ENCODE measurements at regions not wholly inside any gene's neighbourhood (a gene's known extent, or its start where the extent isn't known, plus 50 kb on each side); places are given as distances from the start of the nearest gene placed in this dataset.
"Not testable (repeated sequence)": the region's sequence is repeated elsewhere in the genome, so short reads cannot be mapped to it uniquely, and the experiment has no call there.

GRCh38 chr2:91839904-91840868 lies 3031.0 kb upstream of the TEKT4 start:
- DNase-seq, result no peak
- no peak for ATAC-seq

DNA sequence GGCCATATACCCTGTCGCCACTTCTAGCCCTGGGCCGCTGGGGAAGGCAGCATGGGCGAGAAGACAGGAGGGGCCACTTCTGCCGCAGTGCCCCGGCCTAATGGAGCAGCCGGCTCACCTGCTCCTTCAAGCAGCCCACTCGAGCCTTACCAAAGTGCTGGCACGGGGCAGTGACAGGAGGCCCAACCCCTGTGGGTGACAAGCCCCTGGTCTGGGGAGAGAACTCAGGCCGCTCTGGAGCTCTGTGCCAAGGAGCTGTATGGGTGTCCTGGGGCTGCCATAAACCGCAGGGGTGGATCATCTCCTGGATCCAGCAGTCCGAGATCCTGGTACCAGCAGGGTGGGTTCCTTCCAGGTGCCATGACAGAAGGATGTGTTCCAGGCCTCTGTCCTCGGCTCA lies 3029.0 kb upstream of the TEKT4 start:
- not testable (repeated sequence) for ATAC-seq, DNase-seq

DNA sequence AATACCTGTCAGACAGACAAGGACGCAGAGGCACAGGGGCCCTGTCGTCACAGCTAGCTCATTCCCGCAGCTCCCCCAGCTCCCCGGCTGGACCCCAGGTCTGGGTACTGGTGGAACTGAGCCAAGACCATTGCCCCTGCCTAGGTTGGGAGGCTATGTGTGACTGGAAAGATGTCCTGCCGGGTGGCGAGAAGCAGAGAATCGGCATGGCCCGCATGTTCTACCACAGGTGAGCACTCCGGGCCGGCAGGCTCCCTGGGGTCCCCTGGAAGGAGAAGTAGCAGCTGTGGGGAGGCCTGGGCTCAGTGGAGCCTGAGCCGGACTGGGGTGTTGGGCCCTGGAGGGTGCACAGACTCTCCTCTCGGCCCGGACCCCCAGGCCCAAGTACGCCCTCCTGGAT lies 3028.3 kb upstream of the TEKT4 start:
- DNase-seq, ATAC-seq: not testable (repeated sequence)

GRCh38 chr2:91843723-91844450 lies 3027.3 kb upstream of the TEKT4 start:
- not testable (repeated sequence) for DNase-seq, ATAC-seq

DNA sequence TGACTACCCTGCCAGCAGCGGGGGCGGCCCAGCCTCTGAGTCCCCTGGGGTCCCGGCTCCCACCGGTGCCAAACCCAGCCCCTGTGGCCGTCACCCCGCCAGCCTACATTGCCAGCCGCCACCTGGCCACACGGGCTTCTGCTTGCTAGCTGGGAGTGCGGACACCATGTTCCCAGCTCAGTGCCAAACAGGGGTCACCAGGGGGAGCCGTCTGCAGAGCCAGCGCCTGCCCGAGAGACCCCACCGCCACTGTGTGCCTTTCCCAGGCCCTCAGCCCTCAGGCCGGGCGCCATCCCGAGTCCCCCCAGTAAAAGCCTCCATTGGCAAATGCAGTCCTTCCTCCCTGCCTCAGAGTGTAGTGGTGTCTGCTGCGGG lies 3026.8 kb upstream of the TEKT4 start:
- ATAC-seq, DNase-seq: not testable (repeated sequence)

DNA sequence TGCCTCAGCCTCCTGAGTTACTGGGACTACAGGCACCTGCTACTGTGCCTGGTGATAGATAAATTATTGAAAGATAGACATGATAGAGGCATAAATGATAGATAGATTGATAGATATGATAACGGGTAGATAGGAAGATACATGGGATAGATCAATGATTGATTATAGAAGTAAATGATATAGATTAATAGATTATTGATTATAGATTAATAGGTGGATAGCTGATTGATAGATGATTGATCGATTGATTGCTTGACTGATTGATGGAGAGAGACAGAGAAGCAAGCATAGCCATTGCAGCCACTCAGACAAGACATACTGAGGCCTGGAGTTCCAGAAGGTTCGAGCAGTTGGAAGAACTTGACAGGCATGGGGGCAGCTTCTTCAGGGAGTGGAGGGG lies 3024.8 kb upstream of the TEKT4 start:
- DNase-seq, ATAC-seq: not testable (repeated sequence)

- DNase-seq, ATAC-seq: not testable (repeated sequence)
Observed at GRCh38 chr2:91851689-91852420, 3019.4 kb upstream of the TEKT4 start.

DNA sequence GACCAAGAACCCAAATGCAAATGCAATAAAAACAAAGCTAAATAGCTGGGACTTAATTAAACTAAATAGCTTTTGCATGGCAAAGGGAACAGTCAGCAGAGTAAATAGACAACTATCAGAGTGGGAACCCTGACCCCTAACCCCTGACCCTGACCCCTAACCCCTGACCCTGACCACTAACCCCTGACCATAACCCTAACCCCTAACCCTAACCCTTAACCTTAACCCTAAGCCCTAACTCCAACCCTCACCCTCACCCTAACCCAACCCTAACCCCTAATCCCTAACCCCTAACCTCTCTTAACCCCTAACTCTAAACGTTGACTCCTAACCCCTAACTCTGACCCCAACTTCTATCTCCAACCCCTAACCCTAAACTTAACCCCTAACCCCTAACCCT lies 3014.3 kb upstream of the TEKT4 start:
- not testable (repeated sequence) for DNase-seq, ATAC-seq

DNA sequence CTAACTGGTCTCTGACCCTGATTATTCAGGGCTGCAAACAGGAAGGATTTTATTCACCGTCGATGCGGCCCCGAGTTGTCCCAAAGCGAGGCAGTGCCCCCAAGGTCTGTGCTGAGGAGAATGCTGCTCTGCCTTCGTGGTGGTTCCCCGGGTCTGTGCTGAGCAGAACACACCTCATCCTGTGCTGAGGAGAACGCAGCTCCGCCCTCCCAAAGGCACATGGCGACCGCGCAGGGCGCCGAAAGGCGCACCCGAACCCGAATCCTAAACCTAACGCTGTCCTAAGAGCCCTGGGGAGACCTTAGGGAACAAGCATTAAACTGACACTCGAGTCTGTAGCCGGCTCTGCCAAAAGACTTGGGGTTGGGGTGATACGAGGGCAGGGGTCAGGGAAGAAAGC lies 3013.5 kb upstream of the TEKT4 start:
- not testable (repeated sequence) for ATAC-seq

DNA sequence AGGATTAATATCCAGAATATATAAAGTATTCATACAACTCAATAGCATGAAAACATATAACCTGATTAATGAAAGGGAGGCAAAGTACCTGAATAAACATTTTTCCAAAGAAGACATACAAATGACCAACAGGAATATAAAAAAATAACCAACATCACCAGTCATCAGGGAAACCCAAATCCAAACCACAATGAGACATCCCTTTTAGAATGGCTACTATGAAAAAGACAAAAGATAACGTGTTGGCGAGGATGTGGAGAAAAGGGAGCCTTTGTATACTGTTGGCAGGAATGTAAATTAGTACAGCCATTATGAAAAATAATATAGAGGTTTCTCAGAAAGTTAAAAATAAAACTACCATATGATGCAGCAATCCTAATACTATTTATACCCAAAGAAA lies 2999.5 kb upstream of the TEKT4 start:
- ATAC-seq, DNase-seq: not testable (repeated sequence)

More for the DNA sequence above, 3013.5 kb upstream of the TEKT4 start:
- not testable (repeated sequence) for DNase-seq

DNA sequence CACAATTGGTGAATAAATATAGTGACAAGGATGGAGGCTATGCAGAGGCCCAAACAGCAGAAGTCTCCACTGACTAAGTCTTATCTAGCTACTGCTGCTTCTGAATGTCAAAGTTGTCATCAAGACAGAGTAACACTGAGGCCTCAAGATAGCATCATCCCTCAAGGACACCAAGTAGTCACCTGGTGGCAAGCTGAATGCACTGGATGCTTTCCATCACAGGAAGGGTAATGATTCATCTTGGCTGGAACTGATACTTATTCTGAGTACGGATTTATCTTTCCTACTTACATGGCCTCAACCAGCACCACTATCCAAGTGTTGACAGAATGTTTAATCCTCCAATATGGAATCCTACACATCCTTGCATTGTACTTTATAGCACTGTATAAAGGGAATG lies 2997.8 kb upstream of the TEKT4 start:
- not testable (repeated sequence) for ATAC-seq, DNase-seq

- DNase-seq, ATAC-seq: not testable (repeated sequence)
Observed at GRCh38 chr2:91877658-91878210, 2993.5 kb upstream of the TEKT4 start.

- DNase-seq, ATAC-seq: not testable (repeated sequence)
Observed at GRCh38 chr2:91895091-91895490, 2976.1 kb upstream of the TEKT4 start.

GRCh38 chr2:91917602-91918001 lies 2953.6 kb upstream of the TEKT4 start:
- not testable (repeated sequence) for ATAC-seq, DNase-seq
